Chondrocyte (in vitro differentiated cells): ENCODE measurements at regions not wholly inside any gene's neighbourhood (a gene's known extent, or its start where the extent isn't known, plus 50 kb on each side); places are given as distances from the start of the nearest gene placed in this dataset.
"Not testable (repeated sequence)": the region's sequence is repeated elsewhere in the genome, so short reads cannot be mapped to it uniquely, and the experiment has no call there.

Source experiments
- DNase-seq: peaks from one replicate; pipeline ENCODE4 v3.0.0; 2021; ENCODE audit warnings: mixed read lengths, low spot score
- H3K27ac Mint-ChIP-seq: one replicate; pipeline ENCODE4 v1.8.0; 2021; ENCODE audit warnings: mild to moderate bottlenecking, moderate library complexity, mixed read lengths; ENCODE audit not compliant: unreplicated experiment
- H3K27me3 Mint-ChIP-seq: 2 replicates; pipeline ENCODE4 v1.8.0; 2021; ENCODE audit warnings: low read depth, mixed read lengths
- H3K36me3 Mint-ChIP-seq: 2 replicates; pipeline ENCODE4 v1.8.0; 2021; ENCODE audit warnings: low read depth, mixed read lengths
- H3K4me1 Mint-ChIP-seq: 2 replicates; pipeline ENCODE4 v1.8.0; 2021; ENCODE audit warnings: low read depth, mild to moderate bottlenecking, mixed read lengths
- H3K4me3 Mint-ChIP-seq: one replicate; pipeline ENCODE4 v1.8.0; 2021; ENCODE audit warnings: mild to moderate bottlenecking, moderate library complexity, mixed read lengths; ENCODE audit not compliant: unreplicated experiment
- H3K9me3 Mint-ChIP-seq: 2 replicates; pipeline ENCODE4 v1.8.0; 2021; ENCODE audit warnings: low read depth, mixed read lengths
- CTCF ChIP-seq: fragments of 200-600 bp; sonication (generic); IDR thresholded peaks from 2 replicates; pipeline ENCODE4 v1.5.0; 2021; ENCODE audit warnings: antibody characterized with exemption, mild to moderate bottlenecking, moderate library complexity

GRCh38 chr12:75684678-75685616 lies 173.5 kb upstream of the KRR1 start:
- peaks cover 11% of the 10 kb centered on the region for H3K4me1 Mint-ChIP-seq
- DNase-seq, result no peak
- H3K9me3 Mint-ChIP-seq, result peaks cover 3% of the 10 kb centered on the region
- no peaks in the 10 kb centered on the region for H3K27me3 Mint-ChIP-seq
- no peak overlapping the region for H3K27ac Mint-ChIP-seq
- no peak overlapping the region for H3K4me3 Mint-ChIP-seq
- TF ChIP-seq CTCF, result no peak
- peaks cover 7% of the 10 kb centered on the region for H3K36me3 Mint-ChIP-seq

- not testable (repeated sequence) for DNase-seq, H3K27ac Mint-ChIP-seq, H3K36me3 Mint-ChIP-seq, H3K4me3 Mint-ChIP-seq, H3K27me3 Mint-ChIP-seq, H3K9me3 Mint-ChIP-seq
- peaks cover 11% of the 10 kb centered on the region for H3K4me1 Mint-ChIP-seq
These were observed 172.7 kb upstream of the KRR1 start for GRCh38 chr12:75683995-75684586.

- H3K27ac Mint-ChIP-seq, result no peak overlapping the region
- no peak overlapping the region for H3K4me3 Mint-ChIP-seq
- H3K9me3 Mint-ChIP-seq, result peaks cover 3% of the 10 kb centered on the region
- no peak for TF ChIP-seq CTCF
- H3K4me1 Mint-ChIP-seq, result peaks cover 11% of the 10 kb centered on the region
- no peak for DNase-seq
- H3K36me3 Mint-ChIP-seq, result peaks cover 7% of the 10 kb centered on the region
- H3K27me3 Mint-ChIP-seq, result no peaks in the 10 kb centered on the region
These were observed 171.8 kb upstream of the KRR1 start for GRCh38 chr12:75683220-75683619.

- Mint-ChIP-seq H3K9me3 (peaks cover 3% of the 10 kb centered on the region), H3K4me1 (no peaks in the 10 kb centered on the region), H3K27ac (no peak overlapping the region), H3K27me3 (no peaks in the 10 kb centered on the region), H3K4me3 (no peak overlapping the region), H3K36me3 (peaks cover 6% of the 10 kb centered on the region)
- no peak for TF ChIP-seq CTCF
- DNase-seq, result no peak
These were observed 166.1 kb upstream of the KRR1 start for GRCh38 chr12:75677522-75677921.

GRCh38 chr12:75674393-75674792 lies 163.0 kb upstream of the KRR1 start:
- Mint-ChIP-seq H3K27me3 (no peaks in the 10 kb centered on the region), H3K9me3 (no peaks in the 10 kb centered on the region), H3K36me3 (no peaks in the 10 kb centered on the region), H3K4me3 (no peak overlapping the region), H3K27ac (no peak overlapping the region), H3K4me1 (no peaks in the 10 kb centered on the region)
- TF ChIP-seq CTCF, result no peak
- no peak for DNase-seq
